BJ (cell line): ENCODE measurements at regions not wholly inside any gene's neighbourhood (a gene's known extent, or its start where the extent isn't known, plus 50 kb on each side); places are given as distances from the start of the nearest gene placed in this dataset.

Source experiments
- CTCF ChIA-PET: fragments of 350-600 bp; formaldehyde crosslinking; extraction: SDS; loops from one replicate; lab custom pipeline; 2021; ENCODE audit warnings: antibody characterized with exemption, inconsistent platforms; lab: Yijun Ruan, JAX
- POLR2A ChIA-PET: fragments of 300-600 bp; sonication (Branson Sonifier 250); formaldehyde crosslinking; extraction: SDS; loops from one replicate; lab custom pipeline; 2021; ENCODE audit warnings: antibody characterized with exemption; lab: Charles Lee
- DNase-seq: peaks from one replicate; pipeline ENCODE4 v3.0.0-alpha.2; 2011; ENCODE audit warnings: low read depth
- H3K27me3 ChIP-seq: 2 replicates; pipeline ENCODE4 v1.6.0; 2011; ENCODE audit warnings: low read length; ENCODE audit not compliant: control insufficient read depth, insufficient read depth
- H3K36me3 ChIP-seq: 2 replicates; pipeline ENCODE4 v1.5.1; 2011; ENCODE audit warnings: low read length; ENCODE audit not compliant: control insufficient read depth, insufficient read depth
- H3K4me3 ChIP-seq: 2 replicates; pipeline ENCODE4 v1.5.1; 2011; ENCODE audit warnings: low read depth, mild to moderate bottlenecking, control low read depth, low read length
- CTCF ChIP-seq: IDR thresholded peaks from 2 replicates; pipeline ENCODE4 v1.5.1; 2011; ENCODE audit warnings: low read depth, mild to moderate bottlenecking, control low read depth, inconsistent platforms, low read length, moderate library complexity; ENCODE audit not compliant: insufficient read depth

- ChIA-PET POLR2A (no interaction called here), CTCF (no interaction called here)
- no peak for DNase-seq
- Histone ChIP-seq H3K27me3 (no peaks in the 10 kb centered on the region), H3K36me3 (no peaks in the 10 kb centered on the region), H3K4me3 (no peak overlapping the region)
- TF ChIP-seq CTCF, result no peak
Observed at GRCh38 chr9:108519437-108519836, 336.3 kb downstream of the ACTL7B start.

- H3K36me3 ChIP-seq, result no peaks in the 10 kb centered on the region
- no peaks in the 10 kb centered on the region for H3K27me3 ChIP-seq
- no peak overlapping the region for H3K4me3 ChIP-seq
- no peak for DNase-seq
- no peak for TF ChIP-seq CTCF
- CTCF ChIA-PET, result interaction anchor here (2.0 kb wide), 1 partner anchor 17 kb away, joined by 5 read pairs; no protein-coding TSS in a partner anchor
- POLR2A ChIA-PET, result no interaction called here
Observed at GRCh38 chr9:108517651-108518365, 338.0 kb downstream of the ACTL7B start.

- TF ChIP-seq CTCF, result no peak
- DNase-seq, result no peak
- no peaks in the 10 kb centered on the region for H3K27me3 ChIP-seq
- H3K36me3 ChIP-seq, result no peaks in the 10 kb centered on the region
- POLR2A ChIA-PET, result no interaction called here
- CTCF ChIA-PET, result no interaction called here
- H3K4me3 ChIP-seq, result no peak overlapping the region
Observed at GRCh38 chr9:108516391-108516790, 339.4 kb downstream of the ACTL7B start.

- no peak for DNase-seq
- no peaks in the 10 kb centered on the region for H3K27me3 ChIP-seq
- H3K4me3 ChIP-seq, result no peak overlapping the region
- ChIA-PET POLR2A (no interaction called here), CTCF (no interaction called here)
- H3K36me3 ChIP-seq, result no peaks in the 10 kb centered on the region
- no peak for TF ChIP-seq CTCF
Observed at GRCh38 chr9:108515856-108516255, 339.9 kb downstream of the ACTL7B start.

- H3K36me3 ChIP-seq, result no peaks in the 10 kb centered on the region
- TF ChIP-seq CTCF, result no peak
- POLR2A ChIA-PET, result no interaction called here
- no peak overlapping the region for H3K4me3 ChIP-seq
- CTCF ChIA-PET, result interaction anchor here (0.6 to 1.3 kb wide), 3 partner anchors 13 to 1086 kb away, joined by 3 to 4 read pairs (median 4); no protein-coding TSS in a partner anchor
- H3K27me3 ChIP-seq, result no peaks in the 10 kb centered on the region
- no peak for DNase-seq
Observed at GRCh38 chr9:108512426-108513173, 343.2 kb downstream of the ACTL7B start.
